ENCODE measurements at regions not wholly inside any gene's neighbourhood (a gene's known extent, or its start where the extent isn't known, plus 50 kb on each side); places are given as distances from the start of the nearest gene placed in this dataset.

DNA sequence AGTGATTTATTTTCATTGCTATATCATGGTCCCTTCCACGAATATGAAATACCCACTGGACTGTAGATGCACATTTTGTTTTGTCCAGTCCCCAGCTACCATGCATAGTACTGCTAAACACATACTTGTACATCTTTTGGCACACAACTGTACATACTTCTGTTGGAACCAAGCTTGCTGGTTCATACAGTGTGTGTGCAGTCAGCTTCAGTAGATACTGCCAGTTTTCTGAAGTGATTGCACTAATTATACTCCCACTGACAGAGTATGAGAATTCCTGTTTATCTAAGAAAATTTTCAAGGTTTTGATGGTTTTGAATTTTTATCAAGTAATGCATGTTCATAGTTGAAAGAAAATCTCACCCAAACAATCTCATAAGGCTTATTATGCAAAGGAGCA, 100.7 kb upstream of the LMCD1 start:
- TF ChIP-seq POLR2AphosphoS5 (IDR thresholded peaks at IDR 0.05), result no peak
- TF ChIP-seq, protein P1, sequence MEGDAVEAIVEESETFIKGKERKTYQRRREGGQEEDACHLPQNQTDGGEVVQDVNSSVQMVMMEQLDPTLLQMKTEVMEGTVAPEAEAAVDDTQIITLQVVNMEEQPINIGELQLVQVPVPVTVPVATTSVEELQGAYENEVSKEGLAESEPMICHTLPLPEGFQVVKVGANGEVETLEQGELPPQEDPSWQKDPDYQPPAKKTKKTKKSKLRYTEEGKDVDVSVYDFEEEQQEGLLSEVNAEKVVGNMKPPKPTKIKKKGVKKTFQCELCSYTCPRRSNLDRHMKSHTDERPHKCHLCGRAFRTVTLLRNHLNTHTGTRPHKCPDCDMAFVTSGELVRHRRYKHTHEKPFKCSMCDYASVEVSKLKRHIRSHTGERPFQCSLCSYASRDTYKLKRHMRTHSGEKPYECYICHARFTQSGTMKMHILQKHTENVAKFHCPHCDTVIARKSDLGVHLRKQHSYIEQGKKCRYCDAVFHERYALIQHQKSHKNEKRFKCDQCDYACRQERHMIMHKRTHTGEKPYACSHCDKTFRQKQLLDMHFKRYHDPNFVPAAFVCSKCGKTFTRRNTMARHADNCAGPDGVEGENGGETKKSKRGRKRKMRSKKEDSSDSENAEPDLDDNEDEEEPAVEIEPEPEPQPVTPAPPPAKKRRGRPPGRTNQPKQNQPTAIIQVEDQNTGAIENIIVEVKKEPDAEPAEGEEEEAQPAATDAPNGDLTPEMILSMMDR (IDR thresholded peaks at IDR 0.05), result no peak
- TF ChIP-seq POLR2A (IDR thresholded peaks at IDR 0.05), result no peak
- TF ChIP-seq EP300 (IDR thresholded peaks at IDR 0.05), result no peak

Data from upper lobe of left lung (tissue), 4 donors.